Osteocyte (in vitro differentiated cells): ENCODE measurements at regions not wholly inside any gene's neighbourhood (a gene's known extent, or its start where the extent isn't known, plus 50 kb on each side); places are given as distances from the start of the nearest gene placed in this dataset.

Source experiments
- DNase-seq: peaks from one replicate; pipeline ENCODE4 v3.0.0; 2021; ENCODE audit warnings: mixed read lengths; ENCODE audit not compliant: unreplicated experiment; ENCODE audit errors: extremely low spot score
- H3K27ac Mint-ChIP-seq: one replicate; pipeline ENCODE4 v1.8.0; 2021; ENCODE audit warnings: mild to moderate bottlenecking, mixed read lengths; ENCODE audit not compliant: unreplicated experiment
- H3K27me3 Mint-ChIP-seq: one replicate; pipeline ENCODE4 v1.8.0; 2021; ENCODE audit warnings: mixed read lengths; ENCODE audit not compliant: unreplicated experiment
- H3K36me3 Mint-ChIP-seq: one replicate; pipeline ENCODE4 v1.8.0; 2021; ENCODE audit warnings: mixed read lengths; ENCODE audit not compliant: unreplicated experiment
- H3K4me1 Mint-ChIP-seq: one replicate; pipeline ENCODE4 v1.8.0; 2021; ENCODE audit warnings: mixed read lengths; ENCODE audit not compliant: unreplicated experiment
- H3K4me3 Mint-ChIP-seq: one replicate; pipeline ENCODE4 v1.8.0; 2021; ENCODE audit warnings: mild to moderate bottlenecking, moderate library complexity, mixed read lengths; ENCODE audit not compliant: unreplicated experiment
- H3K9me3 Mint-ChIP-seq: one replicate; pipeline ENCODE4 v1.8.0; 2021; ENCODE audit warnings: mixed read lengths; ENCODE audit not compliant: unreplicated experiment
- CTCF ChIP-seq: fragments of 200-600 bp; sonication (generic); IDR thresholded peaks from 2 replicates; pipeline ENCODE4 v1.5.0; 2021; ENCODE audit warnings: antibody characterized with exemption, mild to moderate bottlenecking, moderate library complexity

- TF ChIP-seq CTCF = no peak
- peaks cover 25% of the 10 kb centered on the region for H3K9me3 Mint-ChIP-seq
- no peaks in the 10 kb centered on the region for H3K4me1 Mint-ChIP-seq
- no peak overlapping the region for H3K4me3 Mint-ChIP-seq
- DNase-seq = no peak
- no peaks in the 10 kb centered on the region for H3K36me3 Mint-ChIP-seq
- H3K27me3 Mint-ChIP-seq = no peaks in the 10 kb centered on the region
- no peak overlapping the region for H3K27ac Mint-ChIP-seq
Measured at GRCh38 chr10:9547936-9548904, 1469.5 kb upstream of the CELF2 start.

DNA sequence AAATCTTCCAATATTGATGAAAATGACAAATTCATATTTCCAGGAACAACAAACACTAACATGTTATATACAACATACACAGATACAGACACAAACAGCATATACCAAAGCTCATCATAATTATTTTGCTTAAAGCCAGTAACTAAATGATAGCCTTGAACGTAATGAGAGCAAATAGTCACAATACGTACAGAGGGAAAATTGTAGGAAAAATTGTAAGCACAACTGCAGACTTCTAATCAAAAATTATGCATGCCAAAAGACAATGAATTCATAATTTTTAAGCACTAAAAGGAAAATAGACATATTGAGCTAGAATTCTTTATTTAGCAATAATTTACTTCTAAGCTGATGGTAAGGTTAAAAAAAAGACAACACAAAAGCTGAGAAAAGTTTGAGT lies 1466.9 kb upstream of the CELF2 start:
- TF ChIP-seq CTCF = no peak
- Mint-ChIP-seq H3K36me3 (no peaks in the 10 kb centered on the region), H3K4me3 (no peak overlapping the region), H3K4me1 (no peaks in the 10 kb centered on the region), H3K27ac (no peak overlapping the region), H3K9me3 (peaks cover 25% of the 10 kb centered on the region), H3K27me3 (no peaks in the 10 kb centered on the region)
- DNase-seq = no peak

DNA sequence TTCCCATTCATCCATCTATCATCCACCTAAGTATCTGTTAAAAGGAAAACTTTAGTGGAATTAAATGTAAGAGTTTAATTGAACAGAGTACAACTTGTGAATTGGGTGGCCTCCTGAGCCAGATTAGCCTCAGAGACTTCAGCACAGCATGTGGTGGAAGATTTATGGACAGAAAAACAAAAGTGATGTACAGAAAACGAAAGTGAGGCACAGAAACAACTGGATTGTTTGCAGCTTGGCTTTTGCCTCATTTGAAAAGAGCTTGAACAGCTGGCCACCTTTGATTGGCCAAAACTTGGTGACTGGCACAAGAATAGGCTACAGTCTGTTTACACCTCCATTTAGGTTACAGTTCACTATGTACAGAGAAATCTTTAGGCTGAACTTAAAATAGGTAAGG lies 1463.4 kb upstream of the CELF2 start:
- DNase-seq = no peak
- TF ChIP-seq CTCF = no peak
- H3K4me3 Mint-ChIP-seq = no peak overlapping the region
- no peak overlapping the region for H3K27ac Mint-ChIP-seq
- H3K36me3 Mint-ChIP-seq = no peaks in the 10 kb centered on the region
- H3K27me3 Mint-ChIP-seq = no peaks in the 10 kb centered on the region
- peaks cover 25% of the 10 kb centered on the region for H3K9me3 Mint-ChIP-seq
- no peaks in the 10 kb centered on the region for H3K4me1 Mint-ChIP-seq

DNA sequence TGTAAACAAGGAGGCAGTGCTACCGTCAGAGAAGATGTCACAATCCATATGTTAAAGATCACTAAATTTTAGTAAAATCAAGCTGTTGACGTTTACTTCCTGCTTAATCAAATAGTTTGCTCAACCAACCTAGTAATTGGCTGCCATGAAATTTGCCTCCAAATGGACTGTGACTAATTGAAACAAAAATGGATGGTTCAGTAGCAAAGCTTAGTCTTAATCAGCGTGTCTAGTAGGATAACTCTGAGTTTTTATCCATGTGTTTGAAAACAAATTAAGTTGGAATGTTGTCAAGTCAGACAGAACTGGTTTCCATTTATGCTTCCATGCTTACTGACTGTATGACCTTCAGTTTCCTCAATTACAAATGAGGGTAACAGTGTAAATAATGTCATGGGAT lies 1456.7 kb upstream of the CELF2 start:
- DNase-seq = no peak
- Mint-ChIP-seq H3K27ac (no peak overlapping the region), H3K4me3 (no peak overlapping the region), H3K27me3 (no peaks in the 10 kb centered on the region), H3K4me1 (no peaks in the 10 kb centered on the region), H3K9me3 (no peaks in the 10 kb centered on the region), H3K36me3 (no peaks in the 10 kb centered on the region)
- TF ChIP-seq CTCF = no peak

DNA sequence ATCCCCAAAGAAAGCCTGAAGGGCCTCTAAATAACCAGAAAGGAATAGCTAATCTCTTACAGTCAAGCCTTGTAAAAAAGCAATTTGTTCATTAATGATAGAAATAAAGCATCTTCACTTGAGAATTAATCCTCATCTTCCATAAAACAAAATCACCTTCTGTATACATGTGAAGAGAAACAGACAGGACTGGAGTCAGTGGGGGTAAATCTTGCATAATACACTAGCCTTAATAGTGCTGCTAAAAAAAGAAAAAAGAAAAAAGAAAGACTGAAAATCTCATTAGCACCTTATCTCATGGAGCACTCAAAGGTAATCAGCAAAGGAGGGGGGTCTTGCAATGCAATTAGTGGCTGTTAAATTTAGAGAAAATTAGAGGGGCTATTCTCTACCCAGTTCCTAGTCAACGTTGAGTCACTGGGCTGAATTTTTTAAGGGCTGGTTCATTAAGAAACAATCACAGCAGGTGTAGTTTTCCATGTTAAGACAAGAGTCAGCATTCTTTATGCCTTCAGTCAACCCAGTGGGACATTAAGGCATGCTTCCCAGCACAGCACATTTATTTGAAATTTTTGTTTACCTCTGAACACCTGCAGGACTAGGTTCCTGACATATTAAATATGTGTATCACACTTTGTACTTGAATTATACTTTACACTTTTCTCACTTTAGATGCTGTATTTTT lies 1455.7 kb upstream of the CELF2 start:
- Mint-ChIP-seq H3K4me1 (no peaks in the 10 kb centered on the region), H3K4me3 (no peak overlapping the region), H3K27me3 (no peaks in the 10 kb centered on the region), H3K9me3 (peaks cover 4% of the 10 kb centered on the region), H3K36me3 (no peaks in the 10 kb centered on the region), H3K27ac (no peak overlapping the region)
- DNase-seq = no peak
- no peak for TF ChIP-seq CTCF
